K562 (cell line): ENCODE measurements at regions not wholly inside any gene's neighbourhood (a gene's known extent, or its start where the extent isn't known, plus 50 kb on each side); places are given as distances from the start of the nearest gene placed in this dataset.
A peak's percentile ranks its signal among the peaks of the same experiment; 100 is the strongest.

Source experiments
- CHAMP1 ChIP-seq: fragments of 450-650 bp; IDR thresholded peaks from 2 replicates; pipeline ENCODE4 v1.6.1; 2016; ENCODE audit warnings: mild to moderate bottlenecking
- CSDE1 ChIP-seq, 2 experiments: fragments of 450-650 bp; IDR thresholded peaks; 2 replicates each; pipeline ENCODE4 v1.6.1; 2016; ENCODE audit warnings: mild to moderate bottlenecking in 1 of 2
- FOSL1 ChIP-seq: fragments of 200-800 bp; sonication (Bioruptor generic); conservative IDR thresholded peaks from 2 replicates; pipeline ENCODE4 v1.6.1; 2016; ENCODE audit warnings: missing genetic modification characterization, missing compliant biosample characterization
- IFI16 ChIP-seq: fragments of 250-450 bp; sonication (Bioruptor Pico); IDR thresholded peaks from 2 replicates; pipeline ENCODE4 v2.1.2; 2022; ENCODE audit warnings: mild to moderate bottlenecking, inconsistent platforms
- NCOR1 ChIP-seq: fragments of 450-650 bp; IDR thresholded peaks from 2 replicates; pipeline ENCODE4 v1.6.1; 2016; ENCODE audit warnings: mild to moderate bottlenecking, moderate library complexity
- RBM39 ChIP-seq: fragments of 200-400 bp; formaldehyde crosslinking; optimal IDR thresholded peaks from 2 replicates; pipeline ENCODE3; 2018; ENCODE audit warnings: low read depth, low read length
- YY1 ChIP-seq, 3 experiments: IDR thresholded peaks; 2 replicates each; pipeline ENCODE4 v1.6.1; 2011; ENCODE audit warnings: low read length in 2 of 3, mild to moderate bottlenecking in 2 of 3, moderate library complexity in 2 of 3, borderline replicate concordance in 1 of 3, control low read depth in 1 of 3, low read depth in 1 of 3; ENCODE audit not compliant: insufficient read depth in 3 of 3, insufficient replicate concordance in 2 of 3, control insufficient read depth in 1 of 3, insufficient read length in 1 of 3; ENCODE audit errors: extremely low read depth in 1 of 3
- ZEB2 ChIP-seq: fragments of 450-650 bp; IDR thresholded peaks from 2 replicates; pipeline ENCODE4 v1.6.1; 2016
- ZNF584 ChIP-seq: fragments of 200-800 bp; sonication (Bioruptor generic); IDR thresholded peaks from 2 replicates; pipeline ENCODE4 v1.6.1; 2016; ENCODE audit warnings: low read depth, mild to moderate bottlenecking, missing genetic modification characterization, missing compliant biosample characterization
- TF ChIP-seq, protein P1 (sequence below): fragments of 250-450 bp; sonication (Bioruptor Pico); IDR thresholded peaks from 2 replicates; pipeline ENCODE4 v1.4.0; 2020; ENCODE audit warnings: borderline replicate concordance
- TF ChIP-seq, protein P2 (sequence below): fragments of 450-650 bp; IDR thresholded peaks from 2 replicates; pipeline ENCODE4 v1.6.1; 2016; ENCODE audit warnings: low read depth

DNA sequence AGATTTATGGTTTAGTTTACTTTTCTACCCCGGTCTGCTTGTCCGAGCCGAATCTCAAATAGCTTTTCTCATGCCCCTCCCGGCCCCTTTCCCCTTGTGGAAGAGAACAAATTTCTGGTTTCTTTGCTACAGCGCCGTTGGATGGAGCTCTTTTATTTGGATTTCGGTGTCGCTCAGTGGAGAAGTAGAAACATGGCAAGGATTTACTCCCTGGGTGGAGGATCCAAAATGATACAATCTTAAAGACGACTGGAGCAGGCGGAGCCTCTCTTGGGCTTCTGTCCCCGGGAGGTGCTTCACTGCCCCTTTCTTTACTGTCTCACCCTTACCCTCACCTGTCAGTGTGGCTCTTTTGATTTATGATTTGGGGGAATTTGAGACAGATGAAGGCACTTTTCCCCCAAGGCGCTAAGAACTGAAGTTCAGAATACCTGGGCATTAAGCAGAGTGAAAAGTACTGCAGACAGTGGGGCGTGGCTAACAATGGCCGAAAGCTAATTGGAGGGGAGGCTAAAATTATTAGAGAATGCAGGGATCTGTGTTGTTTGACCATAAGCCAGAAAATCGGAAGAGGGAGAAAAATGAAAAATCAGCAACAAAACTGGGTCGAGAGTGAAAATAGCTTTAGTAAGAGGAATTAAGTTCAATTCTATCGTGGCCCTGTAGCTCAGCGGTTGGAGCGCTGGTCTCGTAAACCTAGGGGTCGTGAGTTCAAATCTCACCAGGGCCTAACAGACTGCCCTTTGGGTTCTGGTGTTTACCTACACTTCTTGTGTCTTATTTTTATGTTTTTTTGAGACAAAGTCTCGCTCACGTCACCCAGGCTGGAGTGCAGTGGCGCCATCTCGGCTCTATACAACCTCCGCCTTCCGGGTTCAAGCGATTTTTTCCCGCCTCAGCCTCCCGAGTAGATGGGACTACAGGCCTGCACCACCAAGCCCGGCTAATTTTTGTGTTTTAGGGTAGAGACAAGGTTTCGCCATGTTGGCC is 145.1 kb upstream of the ZNF184 start (continued):
- 0 out of 2 replicates have a peak, but pooled peaks have one; percentile 17 for TF ChIP-seq CHAMP1
- 0 out of 2 replicates have a peak, but pooled peaks have one; percentile 37 for TF ChIP-seq ZNF584 (CRISPR knock-in tag)
- TF ChIP-seq YY1 (IDR thresholded peaks at IDR 0.05; ENCODE audit: borderline replicate concordance in 1 of 3, control insufficient read depth in 1 of 3, extremely low read depth in 1 of 3, insufficient read depth in 3 of 3, insufficient read length in 1 of 3, insufficient replicate concordance in 2 of 3, low read depth in 1 of 3, low read length in 2 of 3), result peak in 1 of 3 experiments; percentile 45
- TF ChIP-seq ZEB2, result 0 out of 2 replicates have a peak, but pooled peaks have one; percentile 23
- TF ChIP-seq, protein P1, sequence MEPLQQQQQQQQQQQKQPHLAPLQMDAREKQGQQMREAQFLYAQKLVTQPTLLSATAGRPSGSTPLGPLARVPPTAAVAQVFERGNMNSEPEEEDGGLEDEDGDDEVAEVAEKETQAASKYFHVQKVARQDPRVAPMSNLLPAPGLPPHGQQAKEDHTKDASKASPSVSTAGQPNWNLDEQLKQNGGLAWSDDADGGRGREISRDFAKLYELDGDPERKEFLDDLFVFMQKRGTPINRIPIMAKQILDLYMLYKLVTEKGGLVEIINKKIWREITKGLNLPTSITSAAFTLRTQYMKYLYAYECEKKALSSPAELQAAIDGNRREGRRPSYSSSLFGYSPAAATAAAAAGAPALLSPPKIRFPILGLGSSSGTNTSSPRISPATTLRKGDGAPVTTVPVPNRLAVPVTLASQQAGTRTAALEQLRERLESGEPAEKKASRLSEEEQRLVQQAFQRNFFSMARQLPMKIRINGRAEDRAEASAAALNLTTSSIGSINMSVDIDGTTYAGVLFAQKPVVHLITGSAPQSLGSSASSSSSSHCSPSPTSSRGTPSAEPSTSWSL (CRISPR knock-in tag), result 0 out of 2 replicates have a peak, but pooled peaks have one; percentile 6
- TF ChIP-seq FOSL1 (tag), result 0 out of 2 replicates have a peak, but pooled peaks have one; percentile 24
- TF ChIP-seq IFI16 (CRISPR knock-in tag), result no peak
- 0 out of 2 replicates have a peak, but pooled peaks have one; percentile 6 for TF ChIP-seq NCOR1
- peak; percentile 68 for TF ChIP-seq RBM39
- TF ChIP-seq, protein P2, sequence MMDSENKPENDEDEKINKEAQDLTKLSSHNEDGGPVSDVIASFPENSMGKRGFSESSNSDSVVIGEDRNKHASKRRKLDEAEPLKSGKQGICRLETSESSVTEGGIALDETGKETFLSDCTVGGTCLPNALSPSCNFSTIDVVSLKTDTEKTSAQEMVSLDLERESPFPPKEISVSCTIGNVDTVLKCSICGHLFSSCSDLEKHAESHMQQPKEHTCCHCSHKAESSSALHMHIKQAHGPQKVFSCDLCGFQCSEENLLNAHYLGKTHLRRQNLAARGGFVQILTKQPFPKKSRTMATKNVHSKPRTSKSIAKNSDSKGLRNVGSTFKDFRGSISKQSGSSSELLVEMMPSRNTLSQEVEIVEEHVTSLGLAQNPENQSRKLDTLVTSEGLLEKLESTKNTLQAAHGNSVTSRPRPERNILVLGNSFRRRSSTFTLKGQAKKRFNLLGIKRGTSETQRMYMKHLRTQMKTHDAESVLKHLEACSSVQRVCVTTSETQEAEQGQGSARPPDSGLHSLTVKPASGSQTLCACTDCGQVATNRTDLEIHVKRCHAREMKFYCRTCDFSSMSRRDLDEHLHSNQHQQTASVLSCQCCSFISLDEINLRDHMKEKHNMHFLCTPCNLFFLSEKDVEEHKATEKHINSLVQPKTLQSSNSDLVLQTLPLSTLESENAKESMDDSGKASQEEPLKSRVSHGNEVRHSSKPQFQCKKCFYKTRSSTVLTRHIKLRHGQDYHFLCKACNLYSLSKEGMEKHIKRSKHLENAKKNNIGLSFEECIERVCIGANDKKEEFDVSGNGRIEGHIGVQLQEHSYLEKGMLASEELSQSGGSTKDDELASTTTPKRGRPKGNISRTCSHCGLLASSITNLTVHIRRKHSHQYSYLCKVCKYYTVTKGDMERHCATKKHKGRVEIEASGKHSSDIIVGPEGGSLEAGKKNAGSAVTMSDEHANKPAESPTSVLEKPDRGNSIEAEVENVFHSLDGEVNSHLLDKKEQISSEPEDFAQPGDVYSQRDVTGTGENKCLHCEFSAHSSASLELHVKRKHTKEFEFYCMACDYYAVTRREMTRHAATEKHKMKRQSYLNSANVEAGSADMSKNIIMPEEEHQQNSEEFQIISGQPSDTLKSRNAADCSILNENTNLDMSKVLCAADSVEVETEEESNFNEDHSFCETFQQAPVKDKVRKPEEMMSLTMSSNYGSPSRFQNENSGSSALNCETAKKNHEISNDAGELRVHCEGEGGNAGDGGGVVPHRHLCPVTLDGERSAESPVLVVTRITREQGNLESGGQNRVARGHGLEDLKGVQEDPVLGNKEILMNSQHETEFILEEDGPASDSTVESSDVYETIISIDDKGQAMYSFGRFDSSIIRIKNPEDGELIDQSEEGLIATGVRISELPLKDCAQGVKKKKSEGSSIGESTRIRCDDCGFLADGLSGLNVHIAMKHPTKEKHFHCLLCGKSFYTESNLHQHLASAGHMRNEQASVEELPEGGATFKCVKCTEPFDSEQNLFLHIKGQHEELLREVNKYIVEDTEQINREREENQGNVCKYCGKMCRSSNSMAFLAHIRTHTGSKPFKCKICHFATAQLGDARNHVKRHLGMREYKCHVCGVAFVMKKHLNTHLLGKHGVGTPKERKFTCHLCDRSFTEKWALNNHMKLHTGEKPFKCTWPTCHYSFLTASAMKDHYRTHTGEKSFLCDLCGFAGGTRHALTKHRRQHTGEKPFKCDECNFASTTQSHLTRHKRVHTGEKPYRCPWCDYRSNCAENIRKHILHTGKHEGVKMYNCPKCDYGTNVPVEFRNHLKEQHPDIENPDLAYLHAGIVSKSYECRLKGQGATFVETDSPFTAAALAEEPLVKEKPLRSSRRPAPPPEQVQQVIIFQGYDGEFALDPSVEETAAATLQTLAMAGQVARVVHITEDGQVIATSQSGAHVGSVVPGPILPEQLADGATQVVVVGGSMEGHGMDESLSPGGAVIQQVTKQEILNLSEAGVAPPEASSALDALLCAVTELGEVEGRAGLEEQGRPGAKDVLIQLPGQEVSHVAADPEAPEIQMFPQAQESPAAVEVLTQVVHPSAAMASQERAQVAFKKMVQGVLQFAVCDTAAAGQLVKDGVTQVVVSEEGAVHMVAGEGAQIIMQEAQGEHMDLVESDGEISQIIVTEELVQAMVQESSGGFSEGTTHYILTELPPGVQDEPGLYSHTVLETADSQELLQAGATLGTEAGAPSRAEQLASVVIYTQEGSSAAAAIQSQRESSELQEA, result peak; percentile 63
- TF ChIP-seq CSDE1 (IDR thresholded peaks at IDR 0.05), result peak in 1 of 2 experiments; percentile 37; a peak in 2 of 4 replicates
